ENCODE measurements at regions not wholly inside any gene's neighbourhood (a gene's known extent, or its start where the extent isn't known, plus 50 kb on each side); places are given as distances from the start of the nearest gene placed in this dataset.

- no peak for DNase-seq (ENCODE audit: extremely low spot score)
- ChIA-PET CTCF (no interaction called here), POLR2A (no interaction called here)
- no peak for TF ChIP-seq TARDBP (IDR thresholded peaks at IDR 0.05)
- TF ChIP-seq ZNF384 (IDR thresholded peaks at IDR 0.05): no peak
- TF ChIP-seq HDGF (IDR thresholded peaks at IDR 0.05; ENCODE audit: borderline replicate concordance): no peak
- TF ChIP-seq L3MBTL2 (conservative IDR thresholded peaks at IDR 0.05): no peak
- TF ChIP-seq BHLHE40 (IDR thresholded peaks at IDR 0.05; ENCODE audit: borderline replicate concordance): no peak
- TF ChIP-seq NFRKB (IDR thresholded peaks at IDR 0.05): no peak
- no peak for TF ChIP-seq PKNOX1 (IDR thresholded peaks at IDR 0.05)
- TF ChIP-seq FOXK2 (IDR thresholded peaks at IDR 0.05): no peak
These were observed 500.1 kb downstream of the EFNA5 start for GRCh38 chr5:107170620-107171019.

DNA sequence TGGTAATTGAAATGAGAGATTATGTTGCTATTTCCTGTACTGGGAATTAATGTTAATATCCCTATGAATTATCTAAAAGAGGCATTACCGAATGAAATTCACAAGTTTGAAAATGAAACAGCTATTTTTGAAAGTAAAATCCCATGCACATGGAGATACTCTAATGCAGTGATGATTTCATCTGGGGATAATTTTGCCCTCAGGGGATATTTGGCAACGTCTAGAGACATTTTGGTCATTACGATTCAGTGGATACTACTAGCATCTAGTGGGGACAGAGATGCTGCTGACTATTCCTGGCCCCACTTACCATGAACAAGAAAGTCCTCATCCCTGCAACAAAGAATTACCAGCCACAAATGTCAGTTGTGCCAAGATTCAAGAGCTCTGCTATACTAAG lies 500.9 kb downstream of the EFNA5 start:
- DNase-seq (ENCODE audit: extremely low spot score): no peak
- CTCF ChIA-PET: no interaction called here
- no peak for TF ChIP-seq FOXA1 (IDR thresholded peaks at IDR 0.05)
- TF ChIP-seq NFRKB (IDR thresholded peaks at IDR 0.05): no peak
- no peak for TF ChIP-seq ARNT (IDR thresholded peaks at IDR 0.05)
- no peak for TF ChIP-seq SUZ12 (IDR thresholded peaks at IDR 0.05)
- no peak for TF ChIP-seq LEF1 (IDR thresholded peaks at IDR 0.05; ENCODE audit: borderline replicate concordance)
- TF ChIP-seq ZNF384 (IDR thresholded peaks at IDR 0.05): no peak
- no peak for TF ChIP-seq SP1 (IDR thresholded peaks at IDR 0.05)
- no peak for TF ChIP-seq L3MBTL2 (conservative IDR thresholded peaks at IDR 0.05)
- TF ChIP-seq ELF4 (IDR thresholded peaks at IDR 0.05): no peak
- TF ChIP-seq HDGF (IDR thresholded peaks at IDR 0.05; ENCODE audit: borderline replicate concordance): no peak
- no peak for TF ChIP-seq CTBP1 (IDR thresholded peaks at IDR 0.05; ENCODE audit: borderline replicate concordance)
- POLR2A ChIA-PET: no interaction called here

- CTCF ChIA-PET: interaction anchor here (0.6 kb wide), 1 partner anchor 508 kb away, joined by 10 read pairs; no protein-coding TSS in a partner anchor
- no peak for DNase-seq (ENCODE audit: extremely low spot score)
- POLR2A ChIA-PET: no interaction called here
- TF ChIP-seq ELF4 (IDR thresholded peaks at IDR 0.05): no peak
- TF ChIP-seq HDGF (IDR thresholded peaks at IDR 0.05; ENCODE audit: borderline replicate concordance): no peak
- no peak for TF ChIP-seq SUZ12 (IDR thresholded peaks at IDR 0.05)
- no peak for TF ChIP-seq ZNF384 (IDR thresholded peaks at IDR 0.05)
- TF ChIP-seq SP1 (IDR thresholded peaks at IDR 0.05): no peak
- no peak for TF ChIP-seq PKNOX1 (IDR thresholded peaks at IDR 0.05)
- no peak for TF ChIP-seq FOXK2 (IDR thresholded peaks at IDR 0.05)
- TF ChIP-seq NFRKB (IDR thresholded peaks at IDR 0.05): no peak
- no peak for TF ChIP-seq L3MBTL2 (conservative IDR thresholded peaks at IDR 0.05)
- TF ChIP-seq FOXM1 (IDR thresholded peaks at IDR 0.05; ENCODE audit: borderline replicate concordance): no peak
These were observed 501.6 kb downstream of the EFNA5 start for GRCh38 chr5:107168848-107169752.

- POLR2A ChIA-PET: no interaction called here
- DNase-seq (ENCODE audit: extremely low spot score): no peak
- CTCF ChIA-PET: no interaction called here
- no peak for TF ChIP-seq ELF4 (IDR thresholded peaks at IDR 0.05)
- TF ChIP-seq FOXK2 (IDR thresholded peaks at IDR 0.05): no peak
- TF ChIP-seq FOXM1 (IDR thresholded peaks at IDR 0.05; ENCODE audit: borderline replicate concordance): no peak
- TF ChIP-seq FOXA1 (IDR thresholded peaks at IDR 0.05): no peak
- no peak for TF ChIP-seq SP1 (IDR thresholded peaks at IDR 0.05)
- TF ChIP-seq SUZ12 (IDR thresholded peaks at IDR 0.05): no peak
- TF ChIP-seq LEF1 (IDR thresholded peaks at IDR 0.05; ENCODE audit: borderline replicate concordance): no peak
- TF ChIP-seq L3MBTL2 (conservative IDR thresholded peaks at IDR 0.05): no peak
- no peak for TF ChIP-seq ARNT (IDR thresholded peaks at IDR 0.05)
- no peak for TF ChIP-seq ZNF384 (IDR thresholded peaks at IDR 0.05)
- no peak for TF ChIP-seq NFRKB (IDR thresholded peaks at IDR 0.05)
- TF ChIP-seq TARDBP (IDR thresholded peaks at IDR 0.05): no peak
These were observed 502.7 kb downstream of the EFNA5 start for GRCh38 chr5:107168086-107168485.

- TF ChIP-seq FOXM1 (IDR thresholded peaks at IDR 0.05; ENCODE audit: borderline replicate concordance) (no peak), ARNT (IDR thresholded peaks at IDR 0.05) (no peak), ELF4 (IDR thresholded peaks at IDR 0.05) (no peak), FOXK2 (IDR thresholded peaks at IDR 0.05) (no peak), FOXA1 (IDR thresholded peaks at IDR 0.05) (no peak)
- ChIA-PET POLR2A (no interaction called here), CTCF (no interaction called here)
- DNase-seq (ENCODE audit: extremely low spot score): no peak
These were observed 505.4 kb downstream of the EFNA5 start for GRCh38 chr5:107165296-107165695.

- DNase-seq (ENCODE audit: extremely low spot score): no peak
- TF ChIP-seq FOXA1 (IDR thresholded peaks at IDR 0.05) (no peak), SUZ12 (IDR thresholded peaks at IDR 0.05) (no peak), FOXK2 (IDR thresholded peaks at IDR 0.05) (no peak), TARDBP (IDR thresholded peaks at IDR 0.05) (no peak), SP1 (IDR thresholded peaks at IDR 0.05) (no peak), NFRKB (IDR thresholded peaks at IDR 0.05) (no peak), L3MBTL2 (conservative IDR thresholded peaks at IDR 0.05) (no peak), ZNF384 (IDR thresholded peaks at IDR 0.05) (no peak), CTBP1 (IDR thresholded peaks at IDR 0.05; ENCODE audit: borderline replicate concordance) (no peak), ARNT (IDR thresholded peaks at IDR 0.05) (no peak), LEF1 (IDR thresholded peaks at IDR 0.05; ENCODE audit: borderline replicate concordance) (no peak), HDGF (IDR thresholded peaks at IDR 0.05; ENCODE audit: borderline replicate concordance) (no peak), ELF4 (IDR thresholded peaks at IDR 0.05) (no peak), BHLHE40 (IDR thresholded peaks at IDR 0.05; ENCODE audit: borderline replicate concordance) (no peak), FOXM1 (IDR thresholded peaks at IDR 0.05; ENCODE audit: borderline replicate concordance) (no peak), PKNOX1 (IDR thresholded peaks at IDR 0.05) (no peak)
- CTCF ChIA-PET: no interaction called here
- POLR2A ChIA-PET: no interaction called here
These were observed 512.9 kb downstream of the EFNA5 start for GRCh38 chr5:107157809-107158208.

Measured in HEK293T (cell line).